Nephron (organoid): ENCODE measurements at regions not wholly inside any gene's neighbourhood (a gene's known extent, or its start where the extent isn't known, plus 50 kb on each side); places are given as distances from the start of the nearest gene placed in this dataset.
"Not testable (repeated sequence)": the region's sequence is repeated elsewhere in the genome, so short reads cannot be mapped to it uniquely, and the experiment has no call there.

Experiments used
- H3K27ac Mint-ChIP-seq, 3 experiments: 2 replicates each; pipeline ENCODE4 v1.8.0; 2020; ENCODE audit warnings: mixed read lengths in 3 of 3, mild to moderate bottlenecking in 2 of 3, moderate library complexity in 1 of 3
- H3K27me3 Mint-ChIP-seq: 2 replicates; pipeline ENCODE4 v1.8.0; 2021; ENCODE audit warnings: low read depth, mild to moderate bottlenecking, moderate library complexity, mixed read lengths
- H3K36me3 Mint-ChIP-seq: 2 replicates; pipeline ENCODE4 v1.8.0; 2020; ENCODE audit warnings: low read depth, mixed read lengths
- H3K4me1 Mint-ChIP-seq: 2 replicates; pipeline ENCODE4 v1.8.0; 2020; ENCODE audit warnings: mixed read lengths
- H3K4me3 Mint-ChIP-seq, 3 experiments: 2 replicates each; pipeline ENCODE4 v1.8.0; 2020; ENCODE audit warnings: mild to moderate bottlenecking in 3 of 3, mixed read lengths in 3 of 3, moderate library complexity in 2 of 3
- H3K9me3 Mint-ChIP-seq: 2 replicates; pipeline ENCODE4 v1.8.0; 2020; ENCODE audit warnings: mixed read lengths
- CTCF ChIP-seq, 3 experiments: fragments of 200-600 bp; sonication (generic); IDR thresholded peaks; one replicate each; pipeline ENCODE4 v1.5.0; 2021; ENCODE audit warnings: antibody characterized with exemption in 3 of 3; ENCODE audit not compliant: unreplicated experiment in 3 of 3

- H3K27me3 Mint-ChIP-seq = peaks cover 4% of the 10 kb centered on the region
- no peaks in the 10 kb centered on the region for H3K4me1 Mint-ChIP-seq
- TF ChIP-seq CTCF (IDR thresholded peaks at IDR 0.05; ENCODE audit: unreplicated experiment in 3 of 3) = no peak
- H3K27ac Mint-ChIP-seq = no peak overlapping the region
- H3K36me3 Mint-ChIP-seq = no peaks in the 10 kb centered on the region
- no peak overlapping the region for H3K4me3 Mint-ChIP-seq
- no peaks in the 10 kb centered on the region for H3K9me3 Mint-ChIP-seq
These were observed 148.6 kb upstream of the FUT9 start for GRCh38 chr6:95867205-95867604.

GRCh38 chr6:95877480-95877879 lies 138.3 kb upstream of the FUT9 start:
- H3K4me3 Mint-ChIP-seq = no peak overlapping the region
- no peaks in the 10 kb centered on the region for H3K4me1 Mint-ChIP-seq
- TF ChIP-seq CTCF (IDR thresholded peaks at IDR 0.05; ENCODE audit: unreplicated experiment in 3 of 3) = no peak
- no peaks in the 10 kb centered on the region for H3K36me3 Mint-ChIP-seq
- peaks cover 4% of the 10 kb centered on the region for H3K27me3 Mint-ChIP-seq
- H3K9me3 Mint-ChIP-seq = no peaks in the 10 kb centered on the region
- H3K27ac Mint-ChIP-seq = no peak overlapping the region

GRCh38 chr6:95879856-95880255 lies 135.9 kb upstream of the FUT9 start:
- Mint-ChIP-seq H3K36me3 (no peaks in the 10 kb centered on the region), H3K27me3 (peaks cover 4% of the 10 kb centered on the region), H3K4me1 (no peaks in the 10 kb centered on the region), H3K9me3 (no peaks in the 10 kb centered on the region), H3K4me3 (no peak overlapping the region), H3K27ac (no peak overlapping the region)
- TF ChIP-seq CTCF (IDR thresholded peaks at IDR 0.05; ENCODE audit: unreplicated experiment in 3 of 3) = no peak

GRCh38 chr6:95882371-95882770 lies 133.4 kb upstream of the FUT9 start:
- H3K4me1 Mint-ChIP-seq = no peaks in the 10 kb centered on the region
- H3K27ac Mint-ChIP-seq = no peak overlapping the region
- H3K4me3 Mint-ChIP-seq = no peak overlapping the region
- no peaks in the 10 kb centered on the region for H3K36me3 Mint-ChIP-seq
- peaks cover 4% of the 10 kb centered on the region for H3K27me3 Mint-ChIP-seq
- no peaks in the 10 kb centered on the region for H3K9me3 Mint-ChIP-seq
- TF ChIP-seq CTCF (IDR thresholded peaks at IDR 0.05; ENCODE audit: unreplicated experiment in 3 of 3) = no peak

GRCh38 chr6:95888711-95889110 lies 127.1 kb upstream of the FUT9 start:
- H3K36me3 Mint-ChIP-seq, H3K4me1 Mint-ChIP-seq, H3K27me3 Mint-ChIP-seq: not testable (repeated sequence)

GRCh38 chr6:95905132-95905531 lies 110.6 kb upstream of the FUT9 start:
- Mint-ChIP-seq H3K9me3 (peaks cover under 1% of the 10 kb centered on the region), H3K4me1 (no peaks in the 10 kb centered on the region), H3K36me3 (no peaks in the 10 kb centered on the region), H3K27ac (no peak overlapping the region), H3K27me3 (no peaks in the 10 kb centered on the region), H3K4me3 (no peak overlapping the region)
- TF ChIP-seq CTCF (IDR thresholded peaks at IDR 0.05; ENCODE audit: unreplicated experiment in 3 of 3) = no peak

More at GRCh38 chr6:95888711-95889110, 127.1 kb upstream of the FUT9 start:
- not testable (repeated sequence) for H3K27ac Mint-ChIP-seq, H3K9me3 Mint-ChIP-seq, H3K4me3 Mint-ChIP-seq
